Activated CD8-positive, alpha-beta memory T cell treated with anti-CD3 and anti-CD28 coated beads for 1 hour (primary cell): ENCODE measurements at regions not wholly inside any gene's neighbourhood (a gene's known extent, or its start where the extent isn't known, plus 50 kb on each side); places are given as distances from the start of the nearest gene placed in this dataset.

Source experiments
- DNase-seq, 2 donors: peaks; one replicate each; pipeline ENCODE4 v3.0.0-alpha.2; 2020; ENCODE audit warnings: low read depth in 1 of 2; ENCODE audit errors: extremely low read depth in 1 of 2

DNA sequence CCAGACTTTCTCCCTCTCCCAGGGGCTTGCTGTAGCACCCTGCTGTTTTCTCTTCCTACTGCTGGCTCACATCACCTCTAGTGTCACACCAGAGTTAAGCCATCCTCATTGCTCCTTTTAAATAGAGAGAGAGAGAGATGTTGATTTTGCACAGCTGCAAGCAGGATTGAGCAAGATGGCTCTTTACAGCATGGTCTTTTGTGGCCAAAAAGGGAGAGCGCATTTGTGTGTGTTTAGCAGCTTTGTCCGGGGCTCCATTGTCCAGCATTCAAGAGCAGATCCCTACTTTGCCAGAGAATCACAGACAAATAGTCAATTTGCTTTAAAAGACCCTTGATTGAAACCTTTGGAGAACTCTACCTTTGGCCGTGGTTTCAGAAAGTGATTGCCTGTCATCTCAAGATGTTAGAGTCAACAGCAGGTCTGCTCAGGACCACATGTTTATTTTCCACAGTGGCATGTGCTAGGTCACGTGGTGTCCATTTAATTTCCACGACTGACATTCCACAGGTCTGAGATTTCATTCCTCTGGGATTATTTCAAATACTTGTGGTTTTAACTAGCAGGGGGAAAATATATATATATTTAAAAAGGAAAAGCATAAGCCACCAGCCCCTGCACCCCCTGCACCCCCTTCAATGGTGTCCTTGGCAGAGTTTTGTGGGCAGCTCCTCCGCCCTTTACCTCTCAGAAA is 359.9 kb upstream of the SLC14A2 start:
- DNase-seq: no peak

DNA sequence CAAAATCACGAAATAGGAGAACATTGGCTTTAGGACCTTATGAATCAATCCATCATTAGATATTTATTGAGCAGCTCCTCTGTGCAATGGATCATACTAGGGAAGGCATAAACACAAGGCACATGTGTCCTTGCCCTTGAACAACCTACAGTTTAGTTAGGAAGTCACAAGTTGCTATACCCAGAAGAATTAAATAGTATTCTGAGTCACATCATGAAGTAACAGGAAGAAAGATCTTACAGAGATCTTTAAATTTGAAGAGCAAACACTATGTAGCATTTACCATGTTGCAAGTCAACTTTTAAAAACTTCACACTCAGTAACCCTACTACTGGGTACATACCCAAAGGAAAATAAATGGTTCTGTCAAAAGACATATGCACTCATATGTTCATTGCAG is 355.2 kb upstream of the SLC14A2 start:
- no peak for DNase-seq

DNA sequence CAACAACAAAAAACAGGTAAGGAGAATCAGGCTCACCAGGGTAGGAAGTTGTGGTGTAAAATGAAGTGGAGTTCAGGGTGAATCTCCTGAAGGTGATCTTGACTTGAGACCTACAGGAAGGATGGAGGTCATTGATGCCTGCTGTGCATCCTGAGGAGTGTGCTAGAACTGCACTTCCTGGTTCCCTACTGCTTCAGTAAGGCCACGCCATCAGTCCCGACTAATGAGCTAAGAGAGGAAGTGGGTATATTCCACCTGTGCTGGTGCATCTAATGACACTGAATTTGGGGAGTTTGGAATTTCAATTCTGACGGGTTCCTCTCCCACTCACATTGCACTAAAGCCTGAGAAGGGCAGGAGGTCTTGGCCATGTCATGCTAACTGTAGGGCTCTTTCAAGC is 349.3 kb upstream of the SLC14A2 start:
- DNase-seq: no peak

DNA sequence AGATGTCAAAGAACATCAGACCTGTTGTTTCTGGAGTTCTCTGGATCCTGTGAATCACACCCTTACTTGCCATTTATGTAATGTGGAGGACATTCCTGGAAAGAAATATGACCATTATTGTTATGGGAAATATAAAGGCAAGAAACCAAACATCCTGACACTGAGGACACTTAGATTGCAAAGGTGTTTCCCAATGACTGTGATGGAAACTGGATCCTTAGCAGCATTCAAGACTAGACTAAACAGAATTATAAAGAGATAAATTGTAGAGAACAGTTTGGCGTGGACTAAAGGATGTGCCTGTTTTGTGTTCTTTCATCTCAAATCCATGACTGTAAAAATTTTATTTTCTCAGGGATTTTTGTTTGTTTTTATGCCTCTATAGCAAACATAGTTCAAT is 347.7 kb upstream of the SLC14A2 start:
- no peak for DNase-seq

DNA sequence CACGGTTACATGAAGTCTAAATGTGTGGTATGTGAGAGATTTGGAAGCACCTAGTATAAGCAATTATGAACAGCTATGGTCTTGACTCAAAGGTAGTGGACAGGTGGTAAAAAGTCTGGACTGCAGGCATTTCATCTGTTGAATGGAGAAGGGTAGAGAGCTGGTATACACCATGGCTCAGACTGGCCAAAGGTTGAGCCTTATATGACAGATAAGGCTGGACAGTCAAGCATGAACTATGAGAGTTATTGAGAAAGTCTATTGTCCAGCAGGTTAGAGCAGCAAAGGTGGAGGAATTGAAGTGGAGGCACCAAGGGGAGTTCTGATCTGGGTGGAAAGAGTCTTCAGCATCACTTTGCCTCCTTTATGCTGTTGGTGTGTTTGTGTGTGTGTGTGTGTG is 346.7 kb upstream of the SLC14A2 start:
- DNase-seq: no peak

DNA sequence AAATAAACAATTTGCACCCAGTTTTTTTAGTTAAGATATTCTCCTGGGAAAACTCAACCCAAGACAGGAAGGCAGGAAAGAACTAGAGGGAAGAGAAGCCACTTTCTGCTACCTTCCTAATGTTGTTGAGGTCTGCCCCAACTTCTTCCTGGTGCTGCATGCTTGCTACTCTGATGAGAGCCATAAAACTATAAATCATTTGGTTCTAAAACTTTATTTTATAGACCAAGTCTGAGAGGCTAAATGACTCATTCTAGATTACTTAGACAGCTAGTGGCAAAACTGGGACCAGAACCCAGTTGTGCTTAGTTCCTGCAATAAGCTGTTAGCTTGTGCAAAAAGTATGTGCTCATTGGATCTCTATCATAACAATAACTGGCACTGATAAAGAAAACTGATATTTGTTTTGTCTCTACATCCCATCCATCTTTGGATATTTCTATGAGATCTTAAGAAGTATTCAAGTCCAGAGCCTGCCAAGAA is 344.9 kb upstream of the SLC14A2 start:
- DNase-seq: no peak

DNA sequence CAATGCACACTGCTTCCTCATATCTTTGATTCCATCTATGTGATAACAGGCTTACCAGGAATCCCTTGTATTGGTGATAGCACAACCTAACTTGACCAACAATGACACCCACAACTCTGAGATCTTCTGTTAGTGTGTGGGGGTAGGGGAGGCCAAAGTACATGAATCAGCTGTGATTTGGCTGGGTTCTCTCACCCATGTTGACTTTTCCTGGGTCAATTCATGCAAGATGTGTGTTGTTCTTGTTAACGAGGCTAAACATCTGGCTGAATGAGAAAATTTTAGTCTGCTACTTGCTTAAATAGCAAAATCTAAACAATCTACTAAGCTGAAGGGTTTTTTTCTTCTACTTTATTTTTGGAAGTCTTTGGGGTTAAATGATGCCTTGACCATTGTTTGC is 341.2 kb upstream of the SLC14A2 start:
- DNase-seq: no peak

DNA sequence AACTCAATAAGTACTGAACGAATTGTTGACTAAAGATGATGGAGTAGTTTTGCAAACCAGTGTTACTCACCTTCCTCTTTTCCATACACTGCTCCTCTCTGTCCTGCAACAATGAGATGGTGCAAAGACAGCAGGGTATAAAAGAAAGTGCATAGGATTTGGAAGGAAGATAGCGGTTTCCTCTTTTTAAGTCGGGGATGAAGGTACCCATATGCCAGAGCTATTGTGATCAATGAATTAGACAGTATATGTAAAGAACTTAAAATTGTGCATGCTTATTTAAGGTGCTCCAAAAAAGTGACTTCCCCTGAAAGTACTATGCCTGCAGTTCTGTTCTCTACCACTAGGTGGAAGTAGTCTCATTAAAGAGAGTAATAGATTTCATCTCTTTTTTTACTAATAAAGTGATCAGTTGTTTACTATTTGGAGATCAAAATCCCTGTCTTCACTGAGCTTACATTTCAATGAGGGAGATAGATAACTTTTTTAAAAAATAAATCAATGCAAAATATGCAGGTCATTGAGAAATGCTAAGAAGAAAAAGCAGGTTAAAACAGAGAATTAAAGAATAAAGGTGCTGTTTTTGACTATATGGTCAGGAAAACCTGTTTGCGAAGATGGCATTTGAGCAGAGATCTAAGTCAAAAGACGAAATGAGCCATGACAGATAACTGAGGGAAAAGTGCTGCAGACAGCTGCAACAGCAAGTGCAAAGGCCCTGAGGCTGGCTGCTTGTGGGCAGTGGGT is 339.7 kb upstream of the SLC14A2 start:
- DNase-seq: no peak

DNA sequence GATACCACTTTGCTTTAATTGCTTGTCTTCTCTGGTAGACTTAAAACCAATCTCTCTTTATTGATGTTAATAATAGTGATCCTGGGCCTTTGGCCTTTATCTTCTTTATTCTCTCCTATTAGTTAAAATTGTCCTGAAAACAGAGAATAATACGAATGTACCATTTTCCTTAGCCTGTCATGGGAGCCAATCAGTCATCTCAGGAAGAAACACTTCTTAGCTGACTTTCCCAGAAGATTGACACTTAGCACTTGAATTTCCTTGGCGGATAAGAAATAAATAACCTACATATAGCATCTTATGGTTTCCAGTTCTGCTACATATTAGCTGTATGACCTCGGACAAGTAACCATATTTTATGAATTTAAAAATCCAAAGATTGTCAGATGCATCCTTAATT is 338.4 kb upstream of the SLC14A2 start:
- no peak for DNase-seq

DNA sequence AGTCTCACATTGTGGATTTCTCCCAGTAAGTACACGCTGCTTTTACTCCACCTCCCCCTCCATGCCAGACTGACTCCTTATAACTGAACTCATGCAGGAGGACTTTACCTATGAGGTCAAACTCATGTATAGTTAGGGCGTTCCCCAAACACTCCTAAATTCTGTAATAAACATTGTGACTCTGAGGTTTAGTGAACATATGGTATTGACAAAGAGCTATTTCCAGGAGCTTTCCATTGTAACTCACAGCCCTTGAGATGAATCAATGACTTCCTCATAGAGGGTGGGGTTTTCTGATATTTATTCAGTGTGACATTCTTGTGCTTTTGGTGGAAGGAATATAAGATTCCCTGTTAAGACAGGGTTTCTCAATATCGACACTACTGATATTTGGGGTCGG is 337.4 kb upstream of the SLC14A2 start:
- no peak for DNase-seq

DNA sequence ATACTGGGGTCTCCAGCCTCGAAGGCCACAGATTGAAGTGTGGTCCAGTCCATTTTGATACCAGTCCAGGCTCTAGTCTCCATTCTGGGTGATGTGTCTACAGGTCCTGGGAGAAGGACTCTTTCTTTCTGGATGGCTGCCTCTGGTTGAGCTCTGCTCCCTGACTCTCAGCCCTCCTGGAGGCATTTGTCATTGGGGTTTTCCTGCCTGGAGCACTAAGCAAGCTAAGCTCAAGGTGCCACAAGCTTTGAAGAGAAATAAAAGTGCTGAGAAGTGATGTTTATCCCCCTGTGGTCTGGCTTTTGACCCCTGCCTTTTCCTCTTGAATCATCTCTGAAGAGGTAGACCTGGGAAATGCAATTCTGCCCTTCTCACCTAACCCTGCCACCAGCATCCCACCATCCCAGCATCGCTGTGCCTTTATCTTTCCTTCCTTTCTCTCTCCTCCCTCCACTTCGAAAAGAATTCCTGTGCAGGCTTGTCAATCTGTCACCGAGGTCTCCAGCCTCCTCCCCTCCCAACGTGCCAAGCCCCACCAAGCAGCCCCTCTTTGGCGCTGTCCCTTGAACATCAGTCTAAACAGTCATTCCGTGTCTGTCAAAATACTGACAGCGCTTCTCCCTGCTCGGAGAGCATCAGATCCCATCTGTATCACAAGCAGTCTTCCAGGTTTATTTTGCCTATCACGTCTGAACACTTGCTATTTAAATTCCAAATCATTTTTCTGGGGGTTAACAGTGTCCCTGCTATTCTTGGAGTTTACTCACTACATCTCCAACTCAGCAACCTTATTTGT is 334.6 kb upstream of the SLC14A2 start:
- DNase-seq: no peak

DNA sequence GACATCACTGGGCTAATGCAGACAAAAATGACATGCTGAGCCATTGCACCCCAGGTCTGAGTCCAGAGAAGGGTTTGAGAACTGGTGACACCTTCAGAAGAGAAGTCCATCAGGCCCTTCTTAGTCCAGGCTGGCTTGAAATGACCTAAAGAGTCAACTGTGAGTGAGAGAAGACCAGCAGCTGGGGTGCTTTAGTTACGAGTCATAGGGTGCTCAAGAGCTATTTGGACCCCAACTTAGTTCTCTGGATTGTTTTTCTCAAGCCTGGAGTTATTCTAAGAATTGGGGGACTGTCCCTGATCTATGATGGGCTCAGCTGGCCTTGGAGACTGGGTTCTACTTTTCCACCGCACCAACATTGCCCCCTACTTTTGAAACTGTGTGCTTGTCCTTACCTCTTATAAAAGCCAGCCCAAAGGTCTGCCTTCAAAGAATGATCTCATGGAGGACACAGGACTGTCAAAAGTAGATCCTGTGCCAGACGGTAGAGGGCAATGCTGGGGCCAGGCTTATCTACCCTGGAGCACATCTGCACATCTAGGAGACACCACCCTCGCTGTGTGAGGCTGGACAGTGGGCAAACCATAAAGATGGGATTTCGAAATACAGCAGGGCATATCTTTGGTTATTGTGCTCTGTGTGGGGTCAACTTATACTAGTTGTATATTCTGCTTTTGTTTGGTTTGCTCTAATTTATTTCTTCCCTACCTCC is 333.0 kb upstream of the SLC14A2 start:
- no peak for DNase-seq

DNA sequence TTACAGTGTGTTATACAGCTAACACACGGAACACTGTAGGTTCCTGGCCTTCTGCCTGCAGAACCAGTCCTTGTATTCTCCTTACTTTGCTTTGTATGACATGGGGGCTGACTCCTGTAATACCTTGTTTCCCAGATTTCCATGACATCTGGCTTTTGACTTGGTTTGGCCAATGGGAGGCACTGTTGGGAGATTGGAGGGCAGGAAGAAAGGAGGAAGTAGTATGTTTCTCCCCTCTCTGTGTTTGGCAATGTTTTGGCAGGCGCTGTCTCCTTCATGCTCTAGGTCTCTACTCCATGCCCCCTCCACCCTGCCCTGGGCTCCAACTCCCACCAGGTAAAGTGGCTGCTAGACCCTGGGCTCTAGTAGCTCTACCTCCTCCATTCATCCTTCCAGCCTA is 331.1 kb upstream of the SLC14A2 start:
- DNase-seq: no peak

DNA sequence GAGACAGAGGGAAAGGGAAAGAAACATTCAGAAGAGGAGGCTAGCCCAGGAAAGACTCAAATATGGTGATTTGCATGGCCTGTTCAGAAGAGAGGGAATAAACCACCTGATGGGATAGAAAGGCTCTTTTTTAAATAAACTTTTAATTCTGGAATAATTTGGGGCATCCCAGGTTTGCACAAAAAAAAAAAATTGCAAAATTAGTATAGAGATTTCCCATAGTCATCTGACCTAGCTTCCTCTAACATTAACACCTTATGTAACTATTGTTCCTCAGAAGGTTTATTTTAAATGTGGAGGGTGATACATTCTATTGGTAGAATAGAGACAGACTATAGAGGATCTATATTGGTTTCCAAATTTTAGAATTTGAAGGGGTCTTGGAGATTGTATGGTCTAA is 330.4 kb upstream of the SLC14A2 start:
- DNase-seq: no peak

DNA sequence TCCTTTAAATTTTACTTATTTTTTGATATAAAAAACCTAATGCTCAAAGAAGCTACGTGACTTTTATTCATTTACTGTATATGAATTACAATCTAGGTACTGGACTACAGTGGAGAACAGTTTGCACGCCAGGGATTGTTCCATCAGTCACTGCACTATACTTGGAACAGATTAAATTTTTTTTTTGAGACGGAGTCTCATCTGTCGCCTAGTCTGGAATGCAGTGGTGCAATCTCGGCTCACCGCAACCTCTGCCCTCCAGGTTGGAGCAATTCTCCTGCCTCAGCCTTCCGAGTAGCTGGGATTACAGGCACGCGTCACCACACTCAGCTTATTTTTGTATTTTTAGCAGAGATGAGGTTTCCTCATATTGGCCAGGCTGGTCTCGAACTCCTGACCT is 330.0 kb upstream of the SLC14A2 start:
- DNase-seq: no peak

DNA sequence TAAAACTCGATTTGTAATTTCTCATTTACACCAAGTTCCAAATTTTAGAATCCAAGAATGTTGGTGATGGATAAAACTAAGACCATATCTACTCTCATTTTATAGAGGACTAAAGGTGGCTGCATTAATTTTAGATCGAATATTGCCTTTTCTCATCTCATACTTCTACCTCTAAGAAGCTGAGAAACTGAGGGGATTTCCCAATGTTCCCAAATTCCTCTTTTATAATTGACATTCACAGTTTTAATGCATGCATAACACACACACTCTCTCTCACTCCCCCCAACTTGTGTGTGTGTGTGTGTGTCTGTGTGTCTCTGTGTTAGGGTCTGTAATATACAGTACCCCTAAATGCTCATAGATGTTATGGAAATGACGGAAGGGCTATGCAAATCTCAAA is 328.8 kb upstream of the SLC14A2 start:
- DNase-seq: no peak

DNA sequence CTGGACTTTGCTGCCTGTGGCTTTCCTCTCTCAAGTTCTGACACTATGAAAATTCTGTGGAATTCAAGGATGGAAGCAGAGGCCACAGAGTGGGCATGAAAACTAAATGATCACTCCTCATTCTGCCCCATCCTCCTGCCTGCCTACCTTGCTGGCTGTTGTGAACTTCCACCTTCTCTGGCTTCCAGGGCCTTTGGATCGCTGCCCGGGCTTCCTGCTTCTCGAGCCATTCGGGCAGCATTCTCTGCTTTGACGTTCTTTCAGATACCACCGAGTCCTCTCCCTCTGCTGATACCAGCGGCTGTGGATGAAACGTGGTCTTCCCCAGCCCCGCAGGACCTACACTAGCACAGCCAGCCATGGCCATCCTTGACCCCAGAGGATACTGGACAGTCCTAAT is 327.7 kb upstream of the SLC14A2 start:
- DNase-seq: no peak

DNA sequence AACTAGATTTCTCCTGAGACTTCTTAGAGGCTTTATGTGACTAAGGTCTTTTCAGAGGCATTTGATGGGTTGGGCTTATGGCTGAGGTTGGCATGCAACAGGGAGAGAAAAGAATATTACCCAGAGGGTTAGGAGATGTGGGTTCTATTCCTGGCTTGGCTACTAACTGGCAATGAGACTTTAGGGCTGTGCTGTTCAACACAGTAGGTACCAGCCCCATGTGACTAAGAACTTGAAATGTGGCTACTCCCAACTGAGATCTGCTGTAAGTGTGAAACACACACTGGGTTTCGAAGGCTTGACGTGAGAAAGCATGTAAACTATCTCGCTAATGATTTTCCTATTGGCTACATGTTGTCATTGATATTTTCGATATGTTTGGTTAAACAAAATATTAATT is 324.9 kb upstream of the SLC14A2 start:
- DNase-seq: no peak

DNA sequence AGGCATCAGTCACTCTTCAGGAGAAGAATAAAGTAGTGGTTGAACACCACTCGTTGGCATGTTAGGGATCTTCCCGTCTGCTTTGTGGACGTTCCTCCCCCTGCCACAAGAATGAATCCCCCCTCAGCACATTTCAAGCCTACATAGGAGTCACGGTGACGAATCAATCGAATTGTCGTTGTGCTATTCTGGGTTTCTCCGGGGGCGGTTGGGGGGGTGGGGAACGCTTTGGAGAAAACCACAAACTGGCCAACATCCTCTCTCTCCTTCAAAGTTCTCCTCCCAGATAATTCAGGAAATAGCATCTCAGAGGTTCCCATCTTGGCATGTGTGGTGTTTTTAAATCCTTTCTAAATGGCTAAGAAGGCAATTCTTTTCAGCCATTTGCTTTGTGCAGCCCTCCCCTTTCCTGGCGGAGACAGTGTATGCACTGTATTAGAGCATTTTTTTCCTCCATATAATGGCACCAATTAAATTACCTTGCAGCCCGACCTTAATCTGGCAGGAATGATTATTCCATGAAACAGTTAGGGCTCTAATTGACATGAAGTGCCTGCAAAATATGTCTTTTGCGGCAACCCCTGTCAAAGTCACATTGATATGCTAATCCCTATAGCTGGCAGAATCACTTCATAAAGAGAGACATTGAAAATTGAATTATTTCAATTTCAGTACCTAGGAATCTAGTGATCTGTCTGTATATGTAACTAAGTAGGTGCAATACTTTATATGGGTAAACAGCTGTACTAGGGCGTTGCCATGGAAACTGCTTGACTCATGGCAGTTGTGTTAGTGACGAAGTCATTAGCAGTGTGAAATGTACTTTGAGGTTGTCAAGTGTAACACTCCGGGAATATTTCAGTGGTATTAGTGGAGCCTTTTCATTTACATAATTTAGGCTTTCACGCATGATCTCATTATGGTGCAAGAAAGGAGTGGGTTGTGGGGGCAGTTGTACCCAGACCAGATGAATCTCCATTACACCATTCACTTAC is 323.4 kb upstream of the SLC14A2 start:
- no peak for DNase-seq

DNA sequence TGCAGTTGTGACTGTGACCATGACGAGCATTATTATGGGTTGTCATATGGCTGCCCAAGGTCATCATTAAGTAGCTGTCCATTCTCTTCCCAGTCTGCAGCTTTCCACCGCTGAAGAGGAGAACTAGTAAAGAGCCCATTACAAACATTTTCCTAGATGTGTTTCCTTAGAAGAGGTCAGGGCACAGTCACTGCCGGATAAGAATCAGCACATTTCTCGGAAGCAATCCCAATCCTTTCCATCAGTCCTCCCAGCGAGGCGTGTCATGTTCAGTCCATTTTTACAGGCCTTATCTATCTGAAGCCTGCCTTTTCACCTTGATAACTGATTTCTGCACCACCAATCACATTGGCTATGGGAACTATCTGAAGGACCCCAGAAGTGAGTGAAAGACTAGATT is 319.9 kb upstream of the SLC14A2 start:
- DNase-seq: no peak
